Esophagus (tissue), 2 donors: ENCODE measurements at regions not wholly inside any gene's neighbourhood (a gene's known extent, or its start where the extent isn't known, plus 50 kb on each side); places are given as distances from the start of the nearest gene placed in this dataset.

Experiments
- H3K27ac ChIP-seq, 2 donors: one replicate each; pipeline ENCODE4 v1.5.1; 2013; ENCODE audit warnings: low read depth in 2 of 2, mild to moderate bottlenecking in 2 of 2, inconsistent platforms in 1 of 2, low read length in 1 of 2, moderate library complexity in 1 of 2
- H3K27me3 ChIP-seq, 2 donors: one replicate each; pipeline ENCODE4 v1.6.1; 2013; ENCODE audit warnings: low read length in 2 of 2, control low read depth in 1 of 2, mild to moderate bottlenecking in 1 of 2; ENCODE audit not compliant: insufficient read depth in 2 of 2, control insufficient read depth in 1 of 2
- H3K36me3 ChIP-seq, 2 donors: one replicate each; pipeline ENCODE4 v1.6.1; 2013; ENCODE audit warnings: low read length in 1 of 2; ENCODE audit not compliant: control insufficient read depth in 2 of 2, insufficient read depth in 2 of 2
- H3K4me1 ChIP-seq, 2 donors: one replicate each; pipeline ENCODE4 v1.6.1; 2013; ENCODE audit warnings: low read length in 1 of 2; ENCODE audit not compliant: control insufficient read depth in 2 of 2, insufficient read depth in 2 of 2
- H3K4me3 ChIP-seq, 2 donors: one replicate each; pipeline ENCODE4 v1.5.1; 2013; ENCODE audit warnings: low read length in 2 of 2, mild to moderate bottlenecking in 2 of 2, low read depth in 1 of 2, moderate library complexity in 1 of 2
- H3K9me3 ChIP-seq, 2 donors: one replicate each; pipeline ENCODE4 v1.6.1; 2013; ENCODE audit warnings: mild to moderate bottlenecking in 2 of 2, low read depth in 1 of 2, low read length in 1 of 2, moderate library complexity in 1 of 2; ENCODE audit not compliant: control insufficient read depth in 2 of 2, insufficient read depth in 1 of 2
- WGBS, 2 donors: extraction: QIAGEN DNeasy Blood & Tissue Kit; methylation state at CpG; one replicate each; pipeline ENCODE4 v1.1.7; 2013; 5-methylcytosine and 5-hydroxymethylcytosine counted together
- donor health status: healthy with polysubstance abuse.
- donor health status: Bipolar disorder and iron deficiency.

DNA sequence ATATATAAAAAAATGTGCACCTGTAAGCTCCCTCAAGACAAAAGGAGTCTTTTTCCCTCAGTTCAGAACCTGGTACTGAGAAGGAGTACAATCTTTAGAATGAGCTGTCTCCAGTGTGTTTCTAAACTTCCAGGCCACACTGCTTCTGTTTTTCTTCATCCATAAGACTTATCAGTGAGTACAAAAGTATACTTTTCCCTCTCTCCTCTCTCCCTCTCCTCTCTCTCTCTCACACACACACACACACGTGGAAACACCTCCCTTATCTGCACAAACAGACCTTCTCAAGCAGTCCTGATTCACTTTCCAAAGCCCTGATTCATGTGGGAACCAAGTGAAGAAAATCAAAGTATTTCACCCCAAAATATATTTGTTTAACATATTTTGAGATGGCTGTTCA lies 220.7 kb upstream of the UBASH3B start:
- Histone ChIP-seq H3K4me3 (no peak overlapping the region), H3K36me3 (no peaks in the 10 kb centered on the region), H3K4me1 (no peaks in the 10 kb centered on the region), H3K27me3 (no peaks in the 10 kb centered on the region), H3K27ac (no peak overlapping the region), H3K9me3 (no peaks in the 10 kb centered on the region)
- 19 to 30% methylated on average over 1 of the region's 1 CpG for WGBS, 2 donors

DNA sequence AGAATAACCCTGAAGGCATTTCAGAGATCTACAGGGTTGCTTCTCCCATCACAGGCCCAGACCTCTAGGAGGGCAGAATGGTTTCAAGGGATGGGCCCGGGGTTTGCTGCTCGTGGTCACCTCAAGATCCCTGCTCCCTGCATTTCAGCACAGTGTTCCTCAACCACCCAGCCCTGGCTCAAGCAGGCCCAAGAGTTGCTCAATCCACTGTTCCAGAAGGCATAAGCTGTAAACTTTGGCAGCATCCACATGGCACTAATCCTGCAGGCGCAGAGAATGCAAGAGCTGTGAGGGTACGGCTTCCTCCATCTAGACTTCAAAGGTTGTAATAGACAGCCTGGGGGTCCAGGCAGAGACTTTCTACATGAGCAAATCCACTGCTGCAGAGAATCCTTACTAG lies 225.0 kb upstream of the UBASH3B start:
- H3K4me3 ChIP-seq, result no peak overlapping the region
- no peak overlapping the region for H3K27ac ChIP-seq
- WGBS, 2 donors, result 94 to 95% methylated on average over 4 of the region's 4 CpGs
- no peaks in the 10 kb centered on the region for H3K36me3 ChIP-seq
- no peaks in the 10 kb centered on the region for H3K9me3 ChIP-seq
- H3K27me3 ChIP-seq, result no peaks in the 10 kb centered on the region
- H3K4me1 ChIP-seq, result no peaks in the 10 kb centered on the region

DNA sequence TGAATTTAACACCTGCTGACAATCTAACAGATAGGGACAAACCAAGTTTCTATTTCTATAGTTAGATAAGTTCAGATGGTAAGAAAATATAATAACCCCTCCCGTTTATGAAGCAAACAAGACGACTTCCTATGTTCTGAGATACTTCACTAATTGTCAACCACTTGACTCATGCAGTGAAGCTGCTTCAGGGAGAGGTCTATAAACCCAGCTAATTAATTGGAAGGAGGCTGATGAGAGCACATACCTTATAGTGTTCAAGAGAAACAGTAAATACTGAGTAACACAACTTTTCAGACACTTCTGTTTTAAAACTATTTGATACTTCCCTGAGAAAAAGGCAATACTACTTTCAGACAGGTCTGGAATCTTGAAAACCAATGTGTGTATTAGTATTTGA lies 229.4 kb upstream of the UBASH3B start:
- Histone ChIP-seq H3K27me3 (no peaks in the 10 kb centered on the region), H3K36me3 (no peaks in the 10 kb centered on the region), H3K4me1 (no peaks in the 10 kb centered on the region), H3K9me3 (no peaks in the 10 kb centered on the region), H3K4me3 (no peak overlapping the region), H3K27ac (no peak overlapping the region)
- WGBS, 2 donors, result 75 to 82% methylated on average over 2 of the region's 2 CpGs

DNA sequence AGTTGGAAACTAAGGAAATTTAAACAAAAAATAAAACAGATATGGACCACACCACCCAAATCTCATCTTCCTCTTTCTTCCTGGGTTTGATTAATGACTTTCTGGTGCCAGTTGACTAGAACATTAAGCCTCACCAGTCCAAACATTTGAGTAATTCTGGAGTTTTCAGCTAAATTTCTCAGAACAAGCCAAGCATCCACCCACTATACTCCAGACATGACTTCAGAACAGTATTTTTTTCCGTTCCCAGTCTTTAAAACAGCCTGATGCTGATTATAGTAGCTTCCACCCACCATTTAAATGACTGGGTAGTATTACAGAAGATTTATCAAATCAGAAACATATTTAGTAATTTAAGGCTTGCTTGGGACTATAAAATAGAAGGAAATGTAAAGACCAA lies 230.9 kb upstream of the UBASH3B start:
- Histone ChIP-seq H3K36me3 (no peaks in the 10 kb centered on the region), H3K27ac (no peak overlapping the region), H3K27me3 (no peaks in the 10 kb centered on the region), H3K4me3 (no peak overlapping the region), H3K9me3 (no peaks in the 10 kb centered on the region), H3K4me1 (no peaks in the 10 kb centered on the region)
- WGBS, 2 donors, result 64 to 67% methylated on average over 1 of the region's 1 CpG

DNA sequence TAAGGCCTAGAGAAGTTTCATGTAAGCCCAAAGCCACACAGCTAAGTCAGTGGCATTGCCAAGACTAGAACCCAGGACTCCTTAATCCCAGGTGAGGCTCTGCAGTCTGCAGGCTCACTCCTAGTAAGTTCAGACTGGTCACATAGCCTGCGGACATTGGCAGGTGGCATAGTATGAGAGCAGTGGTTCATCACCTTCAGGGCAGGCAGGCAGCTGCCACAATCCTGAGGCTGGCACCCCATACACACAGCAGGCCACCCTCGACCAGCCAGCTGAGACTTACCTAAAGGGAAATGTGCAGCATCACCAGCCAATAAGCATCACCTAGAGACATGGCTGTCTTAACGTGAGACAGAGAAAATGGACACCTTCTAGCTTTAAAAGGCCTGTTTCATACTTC lies 231.6 kb upstream of the UBASH3B start:
- H3K27ac ChIP-seq, result no peak overlapping the region
- no peak overlapping the region for H3K4me3 ChIP-seq
- no peaks in the 10 kb centered on the region for H3K27me3 ChIP-seq
- H3K4me1 ChIP-seq, result no peaks in the 10 kb centered on the region
- no peaks in the 10 kb centered on the region for H3K36me3 ChIP-seq
- H3K9me3 ChIP-seq, result no peaks in the 10 kb centered on the region
- WGBS, 2 donors, result 77 to 79% methylated on average over 3 of the region's 3 CpGs

DNA sequence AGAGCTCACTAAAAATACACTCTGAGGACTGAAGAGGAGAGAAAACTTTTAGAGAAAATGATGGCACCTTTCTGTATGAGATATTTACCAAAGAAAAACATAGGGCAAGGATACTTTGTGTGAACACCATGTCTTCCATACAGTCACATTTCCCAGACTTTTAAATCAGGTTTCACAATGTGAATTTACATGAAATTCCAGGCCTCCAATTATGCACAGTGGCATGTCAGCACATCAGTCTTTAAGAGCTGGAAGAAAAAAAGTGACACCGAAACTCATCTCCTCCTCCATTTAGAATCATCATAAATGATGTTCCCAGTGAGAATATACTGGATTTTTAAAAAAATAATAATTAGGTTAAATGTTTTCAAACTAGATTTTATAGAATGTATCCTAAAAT lies 232.2 kb upstream of the UBASH3B start:
- Histone ChIP-seq H3K27me3 (no peaks in the 10 kb centered on the region), H3K9me3 (no peaks in the 10 kb centered on the region), H3K27ac (no peak overlapping the region), H3K4me3 (no peak overlapping the region), H3K4me1 (no peaks in the 10 kb centered on the region), H3K36me3 (no peaks in the 10 kb centered on the region)
- WGBS, 2 donors, result 99 to 100% methylated on average over 1 of the region's 1 CpG

DNA sequence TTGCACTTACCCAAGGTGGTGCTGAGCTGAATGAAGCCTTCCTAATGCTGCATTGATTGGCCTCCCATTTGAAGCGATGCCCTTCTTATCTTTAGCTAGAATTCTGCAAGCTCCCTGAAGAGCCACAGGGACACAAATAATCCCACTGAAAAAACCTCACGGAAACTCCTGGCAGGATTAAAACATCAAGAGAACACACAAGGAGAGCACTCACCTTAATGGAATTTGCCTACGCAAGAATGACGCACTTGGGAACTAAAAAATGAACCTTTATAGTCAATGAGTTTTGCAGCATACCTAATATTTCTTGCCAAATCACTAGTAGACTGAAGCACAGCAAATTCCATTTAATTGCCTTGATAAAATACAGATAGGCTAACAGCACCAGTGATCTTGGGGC lies 232.8 kb upstream of the UBASH3B start:
- WGBS, 2 donors, result 85 to 90% methylated on average over 4 of the region's 4 CpGs
- Histone ChIP-seq H3K4me1 (no peaks in the 10 kb centered on the region), H3K27ac (no peak overlapping the region)

DNA sequence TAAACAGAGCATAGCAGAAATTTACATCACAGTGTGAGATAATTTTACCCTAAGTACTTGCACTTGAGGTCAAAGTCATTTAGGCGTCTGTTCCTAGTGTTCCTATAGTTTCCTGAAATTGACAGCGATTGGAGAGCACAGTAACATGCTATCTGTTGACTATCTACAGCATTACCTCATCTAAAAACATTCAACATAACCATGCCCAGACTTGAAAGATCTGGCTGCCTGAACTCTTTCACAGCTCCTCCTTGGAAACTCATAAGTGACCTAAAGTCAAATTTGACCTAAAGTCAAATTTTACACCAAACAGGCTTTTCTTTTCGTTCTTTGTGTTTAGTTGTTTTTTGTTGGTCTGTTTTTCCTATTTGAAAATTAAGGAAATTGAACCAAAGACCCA lies 233.8 kb upstream of the UBASH3B start:
- H3K36me3 ChIP-seq, result no peaks in the 10 kb centered on the region
- no peak overlapping the region for H3K27ac ChIP-seq
- H3K4me1 ChIP-seq, result no peaks in the 10 kb centered on the region
- H3K27me3 ChIP-seq, result no peaks in the 10 kb centered on the region
- H3K9me3 ChIP-seq, result no peaks in the 10 kb centered on the region
- WGBS, 2 donors, result 56 to 74% methylated on average over 3 of the region's 3 CpGs
- no peak overlapping the region for H3K4me3 ChIP-seq

More for the DNA sequence above, 232.8 kb upstream of the UBASH3B start:
- Histone ChIP-seq H3K4me3 (no peak overlapping the region), H3K36me3 (no peaks in the 10 kb centered on the region), H3K27me3 (no peaks in the 10 kb centered on the region), H3K9me3 (no peaks in the 10 kb centered on the region)

DNA sequence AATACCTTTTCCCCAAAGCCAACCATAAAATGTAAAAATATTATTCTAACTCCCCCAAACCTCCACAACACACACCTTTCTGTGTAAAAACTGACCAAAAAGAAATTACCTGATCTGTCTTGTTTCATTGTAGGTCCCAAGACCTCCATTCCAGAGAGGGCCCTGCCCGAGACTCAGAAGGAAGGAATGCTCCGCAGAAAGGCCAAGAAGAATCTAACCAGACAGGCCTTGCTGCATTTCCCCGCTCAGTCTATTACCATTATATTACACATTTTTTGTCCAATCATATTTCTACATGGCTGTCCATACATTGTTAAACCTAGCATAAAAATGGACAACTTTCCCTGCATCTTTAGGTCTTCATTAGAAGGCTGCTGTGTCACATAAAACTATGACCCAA lies 237.5 kb upstream of the UBASH3B start:
- H3K4me3 ChIP-seq, result no peak overlapping the region
- no peaks in the 10 kb centered on the region for H3K27me3 ChIP-seq
- no peaks in the 10 kb centered on the region for H3K36me3 ChIP-seq
- no peaks in the 10 kb centered on the region for H3K4me1 ChIP-seq
- 95% methylated on average over 3 of the region's 3 CpGs for WGBS, 2 donors
- H3K27ac ChIP-seq, result no peak overlapping the region
- peaks cover 0 to 3% of the 10 kb centered on the region in 2 donors for H3K9me3 ChIP-seq

DNA sequence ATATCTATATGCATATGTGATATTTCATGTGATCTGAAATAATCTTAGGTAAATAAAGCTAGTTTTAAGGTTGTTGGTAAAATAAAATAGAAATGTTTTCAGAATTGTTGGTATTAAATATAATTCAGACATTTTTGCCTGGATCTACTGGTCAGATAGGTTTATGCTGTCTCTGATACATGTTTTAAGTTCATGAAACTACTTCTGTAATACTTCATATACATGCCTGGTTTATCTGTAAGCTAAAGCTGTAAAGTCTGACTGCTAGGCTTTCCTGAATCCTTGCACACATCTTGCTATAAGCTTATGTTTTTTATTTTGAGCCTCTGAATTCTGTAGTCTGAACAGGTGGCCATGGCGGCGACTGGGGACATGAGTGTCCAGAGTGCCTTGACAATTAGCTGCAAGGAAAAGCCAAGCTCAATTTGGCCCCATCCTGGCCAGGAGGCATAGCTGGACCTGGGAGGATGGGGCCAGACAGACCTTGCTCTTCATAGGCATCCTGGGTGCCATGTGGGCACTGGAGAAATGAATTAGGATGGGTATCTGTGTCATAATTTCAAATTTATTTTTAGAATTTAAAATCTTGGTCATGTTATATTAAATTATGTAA lies 241.0 kb upstream of the UBASH3B start:
- H3K4me3 ChIP-seq, result no peak overlapping the region
- H3K27ac ChIP-seq, result no peak overlapping the region
- H3K36me3 ChIP-seq, result no peaks in the 10 kb centered on the region
- H3K4me1 ChIP-seq, result no peaks in the 10 kb centered on the region
- H3K27me3 ChIP-seq, result no peaks in the 10 kb centered on the region
- H3K9me3 ChIP-seq, result peaks cover 0 to 3% of the 10 kb centered on the region in 2 donors
- 95 to 96% methylated on average over 2 of the region's 2 CpGs for WGBS, 2 donors
